ENCODE measurements at regions not wholly inside any gene's neighbourhood (a gene's known extent, or its start where the extent isn't known, plus 50 kb on each side); places are given as distances from the start of the nearest gene placed in this dataset.

GRCh38 chr1:59238333-59238934, 58.5 kb upstream of the FGGY start:
- H3K9me3 Mint-ChIP-seq = no peaks in the 10 kb centered on the region
- H3K4me3 Mint-ChIP-seq = no peak overlapping the region
- no peak overlapping the region for H3K27ac Mint-ChIP-seq
- H3K36me3 ChIP-seq (ENCODE audit: control insufficient read depth, insufficient read depth, low read length) = no peaks in the 10 kb centered on the region
- no peaks in the 10 kb centered on the region for H3K27me3 ChIP-seq (ENCODE audit: control insufficient read depth, insufficient read depth, low read length, poor library complexity, severe bottlenecking)
- no peaks in the 10 kb centered on the region for H3K9me3 ChIP-seq (ENCODE audit: control insufficient read depth, low read length)
- no peaks in the 10 kb centered on the region for H3K36me3 Mint-ChIP-seq (ENCODE audit: low read depth)
- H3K4me1 ChIP-seq (ENCODE audit: control insufficient read depth, insufficient read depth, low read length) = no peaks in the 10 kb centered on the region
- H3K4me1 Mint-ChIP-seq = peaks cover 2% of the 10 kb centered on the region
- peak overlapping the region; percentile 21 for H3K27ac ChIP-seq (ENCODE audit: low read depth, low read length)
- TF ChIP-seq, protein P1, sequence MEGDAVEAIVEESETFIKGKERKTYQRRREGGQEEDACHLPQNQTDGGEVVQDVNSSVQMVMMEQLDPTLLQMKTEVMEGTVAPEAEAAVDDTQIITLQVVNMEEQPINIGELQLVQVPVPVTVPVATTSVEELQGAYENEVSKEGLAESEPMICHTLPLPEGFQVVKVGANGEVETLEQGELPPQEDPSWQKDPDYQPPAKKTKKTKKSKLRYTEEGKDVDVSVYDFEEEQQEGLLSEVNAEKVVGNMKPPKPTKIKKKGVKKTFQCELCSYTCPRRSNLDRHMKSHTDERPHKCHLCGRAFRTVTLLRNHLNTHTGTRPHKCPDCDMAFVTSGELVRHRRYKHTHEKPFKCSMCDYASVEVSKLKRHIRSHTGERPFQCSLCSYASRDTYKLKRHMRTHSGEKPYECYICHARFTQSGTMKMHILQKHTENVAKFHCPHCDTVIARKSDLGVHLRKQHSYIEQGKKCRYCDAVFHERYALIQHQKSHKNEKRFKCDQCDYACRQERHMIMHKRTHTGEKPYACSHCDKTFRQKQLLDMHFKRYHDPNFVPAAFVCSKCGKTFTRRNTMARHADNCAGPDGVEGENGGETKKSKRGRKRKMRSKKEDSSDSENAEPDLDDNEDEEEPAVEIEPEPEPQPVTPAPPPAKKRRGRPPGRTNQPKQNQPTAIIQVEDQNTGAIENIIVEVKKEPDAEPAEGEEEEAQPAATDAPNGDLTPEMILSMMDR (conservative IDR thresholded peaks at IDR 0.05) = no peak
- no peaks in the 10 kb centered on the region for H3K27me3 Mint-ChIP-seq (ENCODE audit: insufficient read depth)
- no peak overlapping the region for H3K4me3 ChIP-seq (ENCODE audit: low read length)
- WGBS, 2 experiments (ENCODE audit: insufficient coverage in 1 of 2, insufficient read length in 1 of 2) = 67 to 91% methylated on average over 1 to 5 of the region's 5 CpGs
- no peak for DNase-seq
- H3K9ac ChIP-seq (ENCODE audit: extremely low read depth, low read length, poor library complexity, severe bottlenecking) = no peak overlapping the region

DNA sequence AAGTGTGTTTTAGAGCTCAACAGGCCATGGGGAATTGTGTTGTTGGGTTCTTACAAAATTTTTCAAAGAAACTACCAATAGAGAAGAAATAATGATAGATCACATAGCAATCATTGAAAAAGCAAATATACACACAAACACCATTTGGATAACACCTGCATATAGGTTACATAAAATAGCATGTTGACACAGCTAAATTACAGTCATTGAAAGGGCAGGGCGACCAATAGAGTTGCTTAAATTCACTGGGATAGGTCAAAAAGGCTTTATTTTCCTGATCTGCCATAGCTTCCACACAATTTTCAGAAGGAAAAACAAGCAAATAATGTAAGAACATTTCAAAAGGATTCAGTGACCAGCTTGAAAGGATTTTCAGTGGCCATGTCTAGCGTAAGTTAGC, 57.9 kb upstream of the FGGY start:
- Mint-ChIP-seq H3K27ac (no peak overlapping the region), H3K36me3 (ENCODE audit: low read depth) (no peaks in the 10 kb centered on the region), H3K4me1 (peaks cover 2% of the 10 kb centered on the region), H3K27me3 (ENCODE audit: insufficient read depth) (no peaks in the 10 kb centered on the region), H3K9me3 (no peaks in the 10 kb centered on the region), H3K4me3 (no peak overlapping the region)
- Histone ChIP-seq H3K36me3 (ENCODE audit: control insufficient read depth, insufficient read depth, low read length) (no peaks in the 10 kb centered on the region), H3K9ac (ENCODE audit: extremely low read depth, low read length, poor library complexity, severe bottlenecking) (no peak overlapping the region), H3K4me1 (ENCODE audit: control insufficient read depth, insufficient read depth, low read length) (no peaks in the 10 kb centered on the region), H3K27me3 (ENCODE audit: control insufficient read depth, insufficient read depth, low read length, poor library complexity, severe bottlenecking) (no peaks in the 10 kb centered on the region), H3K9me3 (ENCODE audit: control insufficient read depth, low read length) (peaks cover 3% of the 10 kb centered on the region), H3K27ac (ENCODE audit: low read depth, low read length) (no peak overlapping the region), H3K4me3 (ENCODE audit: low read length) (no peak overlapping the region)
- TF ChIP-seq, protein P1 (conservative IDR thresholded peaks at IDR 0.05) = no peak
- WGBS, 2 experiments (ENCODE audit: insufficient coverage in 1 of 2, insufficient read length in 1 of 2) = 80 to 91% methylated on average over 1 to 2 of the region's 2 CpGs
- no peak for DNase-seq

- peaks cover 11% of the 10 kb centered on the region for H3K9me3 ChIP-seq (ENCODE audit: control insufficient read depth, low read length)
- no peak overlapping the region for H3K9ac ChIP-seq (ENCODE audit: extremely low read depth, low read length, poor library complexity, severe bottlenecking)
- TF ChIP-seq, protein P1 (conservative IDR thresholded peaks at IDR 0.05) = no peak
- H3K27ac ChIP-seq (ENCODE audit: low read depth, low read length) = no peak overlapping the region
- whole genome bisulfite sequencing, 2 experiments (ENCODE audit: insufficient coverage in 1 of 2, insufficient read length in 1 of 2) = 86 to 92% methylated on average over 2 of the region's 2 CpGs
- Mint-ChIP-seq H3K9me3 (peaks cover 7% of the 10 kb centered on the region), H3K4me3 (no peak overlapping the region), H3K27ac (no peak overlapping the region), H3K27me3 (ENCODE audit: insufficient read depth) (no peaks in the 10 kb centered on the region), H3K4me1 (peaks cover 2% of the 10 kb centered on the region), H3K36me3 (ENCODE audit: low read depth) (no peaks in the 10 kb centered on the region)
- no peaks in the 10 kb centered on the region for H3K27me3 ChIP-seq (ENCODE audit: control insufficient read depth, insufficient read depth, low read length, poor library complexity, severe bottlenecking)
- no peaks in the 10 kb centered on the region for H3K4me1 ChIP-seq (ENCODE audit: control insufficient read depth, insufficient read depth, low read length)
- DNase-seq = no peak
- no peaks in the 10 kb centered on the region for H3K36me3 ChIP-seq (ENCODE audit: control insufficient read depth, insufficient read depth, low read length)
- H3K4me3 ChIP-seq (ENCODE audit: low read length) = no peak overlapping the region
Observed at GRCh38 chr1:59241909-59242308, 55.0 kb upstream of the FGGY start.

All from endodermal cell (in vitro differentiated cells).